ENCODE measurements at regions not wholly inside any gene's neighbourhood (a gene's known extent, or its start where the extent isn't known, plus 50 kb on each side); places are given as distances from the start of the nearest gene placed in this dataset.

DNA sequence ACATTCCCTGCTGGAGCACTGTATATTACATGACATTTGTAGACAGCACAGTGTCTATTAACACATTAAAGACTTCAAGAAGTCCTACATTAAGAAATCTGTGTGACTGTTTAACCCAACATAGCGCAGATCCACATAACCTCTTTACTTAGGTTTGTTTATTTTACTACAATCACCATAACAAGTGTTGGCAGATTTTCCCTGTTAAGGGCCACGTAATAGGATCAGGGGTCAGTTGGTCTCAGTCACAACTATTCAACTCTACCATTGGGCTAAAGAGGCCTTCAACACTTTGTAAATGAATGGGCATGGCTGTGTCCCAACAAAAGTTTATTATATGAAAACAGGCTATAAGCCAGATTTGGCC, 51.3 kb upstream of the ADORA2B start:
- in situ Hi-C loops (cut with MboI; ENCODE audit: low sequenced_read_pairs) = no loop called here

DNA sequence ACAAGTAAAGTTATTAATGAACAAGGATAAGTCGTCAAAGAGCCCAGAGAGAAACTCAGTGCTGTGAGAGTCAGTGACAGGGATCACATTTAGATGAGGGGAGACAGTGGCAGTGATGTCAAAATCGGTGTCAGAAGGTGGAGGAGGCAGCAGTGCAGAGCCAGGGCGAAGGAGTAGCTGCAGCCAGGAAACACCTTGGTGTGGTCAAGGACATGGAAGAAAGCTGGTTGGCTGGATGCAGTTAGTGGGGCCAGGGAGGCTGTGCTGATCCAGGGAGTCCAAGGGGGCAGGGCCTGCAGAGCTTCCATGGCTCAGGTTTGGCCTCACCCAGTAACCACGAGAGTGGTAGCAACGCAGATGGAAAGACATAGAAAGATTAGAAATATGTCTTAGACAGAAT, 50.7 kb upstream of the ADORA2B start:
- in situ Hi-C loops (cut with MboI; ENCODE audit: low sequenced_read_pairs) = no loop called here

DNA sequence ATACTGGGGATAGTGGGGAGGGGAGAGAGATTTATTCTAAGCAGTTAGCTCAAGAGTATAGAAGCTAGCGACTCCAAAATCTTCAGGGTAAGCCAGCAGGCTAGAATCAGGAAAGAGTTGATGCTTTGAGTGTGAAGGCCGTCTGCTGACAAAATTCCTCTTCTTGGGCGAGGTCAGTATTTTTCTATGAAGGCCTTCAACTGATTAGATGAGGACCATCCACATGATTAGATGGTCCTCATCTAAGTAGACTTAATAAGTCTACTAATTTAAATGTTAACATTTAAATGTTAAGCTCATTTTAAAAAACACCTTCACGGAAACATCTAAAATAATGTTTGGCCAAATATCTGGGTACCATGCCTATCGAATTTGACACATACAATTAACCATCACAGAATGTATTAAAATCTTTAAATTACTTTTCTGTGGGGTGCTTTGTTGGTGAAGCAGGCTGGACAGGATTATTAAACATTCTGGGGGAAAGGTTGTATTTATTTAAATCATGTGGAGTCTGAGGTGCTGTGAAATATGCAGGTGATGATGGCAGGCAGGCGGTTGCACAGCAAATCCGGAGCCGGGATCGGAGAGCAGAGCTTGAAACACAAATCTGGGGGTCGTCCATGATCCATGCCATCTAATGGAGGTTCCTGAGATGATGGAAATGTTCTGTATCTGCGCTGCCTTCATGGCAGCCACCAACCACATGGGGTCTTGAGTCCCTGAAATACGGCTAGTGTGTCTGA, 49.8 kb upstream of the ADORA2B start:
- in situ Hi-C loops (cut with MboI; ENCODE audit: low sequenced_read_pairs) = no loop called here

All from HL-60/S4 (cell line).